HG03575 (cell line): ENCODE measurements at regions not wholly inside any gene's neighbourhood (a gene's known extent, or its start where the extent isn't known, plus 50 kb on each side); places are given as distances from the start of the nearest gene placed in this dataset.

Experiments
- ATAC-seq: cut with Tn5 transposase; IDR thresholded peaks from one replicate; pipeline ENCODE4 v1.9.1; 2021; ENCODE audit not compliant: unreplicated experiment, insufficient number of reproducible peaks, low FRiP score; ENCODE audit errors: extremely low read depth

- no peak for ATAC-seq
These were observed 186.3 kb upstream of the ATP11B start for GRCh38 chr3:182606905-182607504.

- no peak for ATAC-seq
These were observed 184.5 kb upstream of the ATP11B start for GRCh38 chr3:182608832-182609231.

- ATAC-seq, result no peak
These were observed 183.6 kb upstream of the ATP11B start for GRCh38 chr3:182609575-182610156.

- no peak for ATAC-seq
These were observed 181.0 kb upstream of the ATP11B start for GRCh38 chr3:182612332-182612731.

- no peak for ATAC-seq
These were observed 175.8 kb upstream of the ATP11B start for GRCh38 chr3:182617500-182617899.

GRCh38 chr3:182618085-182618732 lies 175.1 kb upstream of the ATP11B start:
- ATAC-seq, result no peak

GRCh38 chr3:182618981-182619591 lies 174.2 kb upstream of the ATP11B start:
- no peak for ATAC-seq

GRCh38 chr3:182620723-182621434 lies 172.4 kb upstream of the ATP11B start:
- ATAC-seq, result no peak

GRCh38 chr3:182621435-182622240 lies 171.7 kb upstream of the ATP11B start:
- ATAC-seq, result no peak

GRCh38 chr3:182622241-182622545 lies 171.1 kb upstream of the ATP11B start:
- ATAC-seq, result no peak

GRCh38 chr3:182626484-182627467 lies 166.5 kb upstream of the ATP11B start:
- no peak for ATAC-seq

GRCh38 chr3:182628531-182628930 lies 164.8 kb upstream of the ATP11B start:
- ATAC-seq, result no peak

GRCh38 chr3:182629521-182629920 lies 163.8 kb upstream of the ATP11B start:
- ATAC-seq, result no peak

GRCh38 chr3:182631183-182632076 lies 161.9 kb upstream of the ATP11B start:
- no peak for ATAC-seq

GRCh38 chr3:182632077-182632393 lies 161.3 kb upstream of the ATP11B start:
- ATAC-seq, result no peak

- no peak for ATAC-seq
These were observed 160.1 kb upstream of the ATP11B start for GRCh38 chr3:182633186-182633585.

- no peak for ATAC-seq
These were observed 156.7 kb upstream of the ATP11B start for GRCh38 chr3:182636646-182637045.
